Vagina (tissue), 2 donors: ENCODE measurements at regions not wholly inside any gene's neighbourhood (a gene's known extent, or its start where the extent isn't known, plus 50 kb on each side); places are given as distances from the start of the nearest gene placed in this dataset.

Source experiments
- CTCF ChIP-seq, 3 experiments: fragments of 450-650 bp in 2 of 3; fragments of 200-600 bp in 1 of 3; sonication (generic) in 1 of 3; IDR thresholded peaks; one replicate each; pipeline ENCODE4 v1.5.1; 2017 to 2019; ENCODE audit warnings: antibody characterized with exemption in 3 of 3, mild to moderate bottlenecking in 2 of 3, moderate library complexity in 2 of 3
- POLR2A ChIP-seq, 2 donors: fragments of 450-650 bp; IDR thresholded peaks; one replicate each; pipeline ENCODE4 v1.6.1; 2017; ENCODE audit warnings: antibody characterized with exemption in 2 of 2, mild to moderate bottlenecking in 2 of 2, moderate library complexity in 2 of 2

DNA sequence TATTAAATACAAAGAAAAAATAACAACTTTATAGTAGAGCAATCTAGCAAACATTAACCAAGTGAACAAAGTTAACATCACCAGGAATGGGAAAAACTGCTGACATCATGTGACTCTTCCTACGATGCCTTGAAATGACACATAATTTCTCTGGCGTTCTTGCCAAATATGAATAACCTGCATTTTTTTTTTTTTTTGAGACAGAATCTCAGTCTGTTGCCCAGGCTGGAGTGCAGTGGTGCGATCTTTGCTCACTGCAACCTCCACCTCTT lies 126.5 kb upstream of the VKORC1L1 start:
- TF ChIP-seq CTCF (IDR thresholded peaks at IDR 0.05): no peak
- no peak for TF ChIP-seq POLR2A (IDR thresholded peaks at IDR 0.05)
